ENCODE measurements at regions not wholly inside any gene's neighbourhood (a gene's known extent, or its start where the extent isn't known, plus 50 kb on each side); places are given as distances from the start of the nearest gene placed in this dataset.
A peak's percentile ranks its signal among the peaks of the same experiment; 100 is the strongest.
"Not testable (repeated sequence)": the region's sequence is repeated elsewhere in the genome, so short reads cannot be mapped to it uniquely, and the experiment has no call there.

DNA sequence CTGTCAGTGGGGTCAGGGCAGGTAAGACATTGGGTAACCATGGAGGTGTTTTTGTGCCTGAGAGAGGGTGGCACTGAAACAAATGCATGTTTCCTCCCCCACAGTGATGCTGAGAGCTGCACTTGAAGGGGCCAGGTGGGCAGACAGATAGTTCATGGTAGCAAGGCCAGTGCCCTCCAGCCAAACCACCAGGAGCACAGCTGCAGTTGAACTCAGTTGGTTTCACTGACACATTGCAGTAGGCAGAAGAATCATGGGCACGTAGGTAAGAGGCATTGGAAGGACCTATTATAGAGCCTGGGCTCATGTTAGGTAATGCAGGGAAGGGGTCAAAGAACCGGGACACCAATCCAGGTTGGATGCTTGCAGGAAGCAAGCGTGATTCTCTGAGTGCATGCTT is 93.2 kb upstream of the ARL4C start:
- DNase-seq = no peak

GRCh38 chr2:234588054-234588430 is 91.2 kb upstream of the ARL4C start:
- no peak for DNase-seq

- DNase-seq = no peak
Observed at GRCh38 chr2:234587341-234588053, 90.6 kb upstream of the ARL4C start.

GRCh38 chr2:234583331-234583730 is 86.5 kb upstream of the ARL4C start:
- DNase-seq = no peak

- DNase-seq = no peak
Observed at GRCh38 chr2:234580686-234581085, 83.8 kb upstream of the ARL4C start.

DNA sequence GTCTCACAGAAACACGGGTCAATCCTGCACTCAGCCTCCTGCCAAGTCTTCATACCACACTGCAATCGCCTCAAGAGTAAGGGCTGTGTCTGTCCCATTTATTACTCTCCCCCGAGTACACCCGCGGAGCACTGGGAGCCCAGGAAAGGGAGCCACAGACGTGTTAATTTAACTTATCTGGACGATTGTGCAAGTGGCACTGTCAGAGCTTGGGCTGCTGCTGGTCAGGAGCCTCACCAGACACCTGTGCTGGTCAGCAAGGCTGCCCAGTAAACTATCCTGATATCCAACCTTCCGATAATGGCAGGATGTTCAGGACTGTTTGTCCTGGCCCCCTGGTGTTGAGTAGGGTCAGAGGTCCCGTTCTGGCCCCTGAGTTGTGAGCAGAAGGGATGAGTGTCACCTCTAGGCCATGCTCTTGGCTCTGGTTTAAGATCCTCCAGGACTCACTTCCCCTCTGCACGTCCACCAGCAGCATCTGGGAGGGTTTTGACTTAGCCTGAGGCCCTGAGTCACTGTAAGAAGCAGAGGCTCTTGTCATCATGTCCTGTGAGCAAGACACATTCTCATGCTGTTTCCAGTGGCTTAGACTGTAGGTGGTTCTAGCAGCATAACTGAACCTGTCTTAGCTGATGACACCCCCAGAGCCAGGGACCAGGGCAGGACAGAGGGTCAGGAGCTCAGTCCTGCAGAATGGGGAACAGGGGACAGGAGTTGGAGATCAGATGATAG is 82.5 kb upstream of the ARL4C start:
- DNase-seq = no peak

GRCh38 chr2:234578389-234578788 is 81.5 kb upstream of the ARL4C start:
- DNase-seq = no peak

GRCh38 chr2:234577191-234577590 is 80.3 kb upstream of the ARL4C start:
- no peak for DNase-seq

GRCh38 chr2:234571620-234572407 is 74.9 kb upstream of the ARL4C start:
- peak; percentile 76 for DNase-seq

DNA sequence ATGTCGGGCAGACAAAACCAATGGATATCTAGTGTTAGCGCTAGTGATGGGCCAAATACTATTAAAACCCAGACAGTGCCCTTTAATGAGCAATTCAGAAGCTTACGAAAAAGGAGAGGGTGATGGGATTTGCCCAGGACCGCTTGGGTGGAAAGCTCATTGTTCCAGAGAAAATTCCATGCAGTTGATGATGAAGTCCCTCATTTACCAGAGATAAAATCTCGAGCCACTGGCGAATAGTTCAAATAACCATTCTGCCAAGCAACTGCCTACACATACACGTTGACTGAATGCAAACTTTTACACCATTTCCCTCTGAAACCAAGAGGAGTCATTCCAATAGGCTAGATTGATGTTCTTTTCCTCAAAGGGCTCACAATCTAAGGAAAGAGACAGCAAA is 73.6 kb upstream of the ARL4C start:
- no peak for DNase-seq

- DNase-seq = no peak
Observed at GRCh38 chr2:234569776-234570430, 73.0 kb upstream of the ARL4C start.

DNA sequence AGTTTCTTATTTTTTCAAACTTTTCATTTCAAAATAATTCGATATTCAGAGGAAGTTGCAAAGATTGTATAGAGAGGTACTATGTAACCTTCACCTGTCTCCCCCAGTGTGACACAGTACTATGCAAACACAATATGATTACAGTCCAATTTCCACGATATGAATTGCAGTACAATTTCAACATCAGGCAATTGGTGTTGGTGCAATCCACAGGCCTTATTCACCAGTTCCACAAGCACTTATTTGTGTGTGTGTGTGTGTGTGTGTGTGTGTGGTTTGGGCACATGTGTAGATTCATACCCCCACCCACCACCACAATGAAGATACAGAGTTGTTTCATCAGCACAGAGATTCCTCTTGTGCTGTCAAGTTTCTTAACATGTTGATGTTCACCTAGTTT is 69.7 kb upstream of the ARL4C start:
- DNase-seq = no peak

GRCh38 chr2:234565842-234566619 is 69.2 kb upstream of the ARL4C start:
- no peak for DNase-seq

DNA sequence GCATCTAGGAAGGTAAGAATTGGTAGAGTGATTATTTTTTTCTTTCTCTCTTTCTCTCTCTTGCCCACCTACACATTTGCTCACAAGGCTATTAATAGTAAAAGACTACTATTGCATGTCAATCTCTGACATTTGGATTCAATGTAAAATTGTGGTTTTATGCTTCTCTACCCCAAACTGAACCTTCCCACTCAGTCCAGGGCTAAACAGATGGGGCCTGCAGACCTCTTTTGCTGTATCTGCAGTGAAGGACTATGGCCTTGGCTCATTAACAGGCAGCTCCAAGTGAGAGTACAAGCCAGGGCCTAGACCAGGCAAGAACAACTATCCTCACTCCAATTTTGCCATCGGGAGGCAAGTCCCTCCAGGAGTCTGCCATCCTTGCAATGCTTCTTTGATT is 68.3 kb upstream of the ARL4C start:
- DNase-seq = no peak

- DNase-seq = no peak
Observed at GRCh38 chr2:234564699-234565098, 67.8 kb upstream of the ARL4C start.

DNA sequence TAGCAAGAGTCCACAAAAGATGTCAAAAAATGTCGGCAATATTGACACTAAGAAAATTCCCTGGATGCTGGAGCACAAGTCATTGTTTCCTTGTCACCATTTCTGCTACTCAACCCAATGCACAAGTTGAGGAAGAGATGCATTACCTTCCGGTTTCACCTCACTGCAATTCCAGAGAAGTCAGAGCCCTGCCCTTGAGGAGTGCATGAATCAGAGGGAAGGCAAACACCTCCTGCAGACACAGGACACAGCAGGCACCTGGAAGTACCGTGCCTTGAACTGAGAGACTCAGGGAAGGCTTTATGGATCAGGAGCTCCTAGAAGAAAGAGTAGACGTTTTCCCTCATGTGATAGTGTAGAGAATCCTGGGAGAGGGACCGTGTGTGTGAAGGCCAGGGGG is 62.7 kb upstream of the ARL4C start:
- no peak for DNase-seq

DNA sequence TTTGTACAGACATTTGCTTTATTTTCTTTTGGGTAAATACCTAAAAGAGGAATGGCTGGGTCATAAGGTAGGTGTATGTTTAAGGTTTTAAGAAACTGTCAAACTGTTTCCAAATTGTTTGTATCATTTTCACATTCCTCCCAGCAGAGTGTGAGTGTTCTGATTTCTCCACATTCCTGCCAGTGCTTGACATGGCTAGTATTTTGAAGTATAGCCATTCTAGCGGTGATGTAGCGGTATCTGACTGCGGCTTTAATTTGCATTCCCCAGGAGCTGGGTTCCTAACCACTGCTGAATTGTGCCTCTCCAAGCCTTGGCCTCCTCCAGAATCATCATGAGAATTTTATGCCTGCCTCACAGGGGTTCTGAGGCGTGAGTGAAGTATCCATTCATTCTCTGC is 61.8 kb upstream of the ARL4C start:
- DNase-seq = no peak

GRCh38 chr2:234556848-234557573 is 60.1 kb upstream of the ARL4C start:
- DNase-seq = no peak

GRCh38 chr2:234555616-234556249 is 58.9 kb upstream of the ARL4C start:
- peak; percentile 33 for DNase-seq

GRCh38 chr2:234555161-234555560 is 58.3 kb upstream of the ARL4C start:
- DNase-seq = no peak

DNA sequence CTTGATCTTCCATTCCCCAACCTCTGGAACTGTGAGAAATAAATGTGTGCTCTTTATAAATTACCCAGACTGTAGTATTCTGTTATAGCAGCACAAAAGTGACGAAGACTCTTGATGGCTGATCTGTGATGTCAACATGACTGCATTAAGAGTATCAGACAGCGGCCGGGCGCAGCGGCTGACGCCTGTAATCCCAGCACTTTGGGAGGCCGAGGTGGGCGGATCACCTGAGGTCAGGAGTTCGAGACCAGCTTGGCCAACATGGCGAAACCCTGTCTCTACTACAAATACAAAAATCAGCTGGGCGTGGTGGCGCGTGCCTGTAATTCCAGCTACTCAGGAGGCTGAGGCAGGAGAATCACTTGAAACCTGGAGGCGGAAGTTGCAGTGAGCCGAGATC is 56.3 kb upstream of the ARL4C start:
- DNase-seq = not testable (repeated sequence)
